ENCODE measurements at regions not wholly inside any gene's neighbourhood (a gene's known extent, or its start where the extent isn't known, plus 50 kb on each side); places are given as distances from the start of the nearest gene placed in this dataset.

- Histone ChIP-seq H3K27me3 (no peaks in the 10 kb centered on the region), H3K36me3 (no peaks in the 10 kb centered on the region)
- no peak for TF ChIP-seq CTCF (IDR thresholded peaks at IDR 0.05)
Observed at GRCh38 chr20:1060985-1061384, 57.4 kb upstream of the PSMF1 start.

GRCh38 chr20:1061484-1062221 is 56.7 kb upstream of the PSMF1 start:
- TF ChIP-seq CTCF (IDR thresholded peaks at IDR 0.05) = no peak
- Histone ChIP-seq H3K4me1 (no peaks in the 10 kb centered on the region), H3K36me3 (no peaks in the 10 kb centered on the region), H3K4me3 (no peak overlapping the region), H3K27me3 (no peaks in the 10 kb centered on the region), H3K9me3 (peaks cover under 1 to 3% of the 10 kb centered on the region in 2 donors), H3K27ac (no peak overlapping the region)
- intact Hi-C loops (cut with DNase I) = no loop called here
- peak in 1 of 2 donors; percentile 4 for DNase-seq (ENCODE audit: low spot score in 2 of 2)

More at GRCh38 chr20:1060985-1061384, 57.4 kb upstream of the PSMF1 start:
- Histone ChIP-seq H3K4me3 (no peak overlapping the region), H3K27ac (no peak overlapping the region), H3K4me1 (no peaks in the 10 kb centered on the region), H3K9me3 (no peaks in the 10 kb centered on the region)
- intact Hi-C loops (cut with DNase I) = no loop called here
- peak in 1 of 2 donors; percentile 9 for DNase-seq (ENCODE audit: low spot score in 2 of 2)

GRCh38 chr20:1062334-1063010 is 55.9 kb upstream of the PSMF1 start:
- Histone ChIP-seq H3K36me3 (no peaks in the 10 kb centered on the region), H3K4me1 (no peaks in the 10 kb centered on the region), H3K27ac (no peak overlapping the region), H3K9me3 (peaks cover 4 to 8% of the 10 kb centered on the region in 2 donors), H3K27me3 (no peaks in the 10 kb centered on the region), H3K4me3 (no peak overlapping the region)
- no peak for TF ChIP-seq CTCF (IDR thresholded peaks at IDR 0.05)
- intact Hi-C loops (cut with DNase I) = no loop called here
- peak in 1 of 2 donors; percentile 22 for DNase-seq (ENCODE audit: low spot score in 2 of 2)

All from ascending aorta (tissue), 2 donors.